Heart right ventricle (tissue), 16 donors: ENCODE measurements at regions not wholly inside any gene's neighbourhood (a gene's known extent, or its start where the extent isn't known, plus 50 kb on each side); places are given as distances from the start of the nearest gene placed in this dataset.

Experiments
- ATAC-seq, 8 donors: fragments of 200-7000 bp; cut with Tn5 transposase; one replicate each; pipeline ENCODE4 v1.9.1; 2020; ENCODE audit warnings: mild to moderate bottlenecking in 8 of 8, moderate library complexity in 8 of 8, moderate number of reproducible peaks in 1 of 8
- DNase-seq, 2 donors: peaks; one replicate each; pipeline ENCODE4 v3.0.0-alpha.2; 2020
- H3K27ac ChIP-seq, 10 donors: fragments of 200-600 bp; sonication (generic) in 2 of 10; one replicate each; pipeline versions ENCODE4 v1.5.0 to v1.8.0; 2020 to 2022; ENCODE audit warnings: mild to moderate bottlenecking in 3 of 10
- H3K27me3 ChIP-seq, 7 donors: fragments of 200-600 bp; one replicate each; pipeline ENCODE4 v1.8.0; 2021 to 2022; ENCODE audit warnings: mild to moderate bottlenecking in 2 of 7
- H3K36me3 ChIP-seq, 9 donors: fragments of 200-600 bp; sonication (generic) in 1 of 9; one replicate each; pipeline versions ENCODE4 v1.5.0 to v1.8.0; 2020 to 2022; ENCODE audit warnings: mild to moderate bottlenecking in 2 of 9
- H3K4me1 ChIP-seq, 9 donors: fragments of 200-600 bp; sonication (generic) in 1 of 9; one replicate each; pipeline versions ENCODE4 v1.5.0 to v1.8.0; 2020 to 2022; ENCODE audit warnings: mild to moderate bottlenecking in 4 of 9
- H3K4me3 ChIP-seq, 10 donors: fragments of 200-600 bp; sonication (generic) in 2 of 10; one replicate each; pipeline versions ENCODE4 v1.5.0 to v1.8.0; 2020 to 2022; ENCODE audit warnings: mild to moderate bottlenecking in 7 of 10, moderate library complexity in 2 of 10
- H3K9me3 ChIP-seq, 11 donors: fragments of 200-600 bp in 10 of 11; sonication (generic) in 2 of 11; one replicate each; pipeline versions ENCODE4 v1.5.0 to v1.8.0; 2013 to 2022; ENCODE audit warnings: mild to moderate bottlenecking in 2 of 11, control low read depth in 1 of 11, moderate library complexity in 1 of 11
- WGBS, 2 donors: extraction: QIAGEN DNeasy Blood & Tissue Kit; methylation state at CpG; one replicate each; pipeline ENCODE4 v1.1.7; 2013; ENCODE audit warnings: inconsistent platforms in 1 of 2; 5-methylcytosine and 5-hydroxymethylcytosine counted together
- intact Hi-C, 10 donors: fragments of 100-400 bp; cut with DNase I; formaldehyde crosslinking; loops; one replicate each; pipeline versions ENCODE4 v1.11.1 to v1.14.2; 2022
- TF ChIP-seq, protein P1 (sequence below), 9 donors: fragments of 200-600 bp; sonication (generic) in 2 of 9; IDR thresholded peaks; one replicate each; pipeline versions ENCODE4 v1.5.0 to v1.8.0; 2021 to 2022; ENCODE audit warnings: antibody characterized with exemption in 9 of 9, mild to moderate bottlenecking in 5 of 9, moderate library complexity in 1 of 9
- donor health status: Arrhythmogenic right ventricular cardiomyopathy.
- donor health status: ischemic (EF 13 %, LVEDD 7.1; RV severe dilation, severe dysfunction).
- donor health status: healthy with polysubstance abuse.
- donor health status: DM: no; HTN: yes; CAD: no.
- donor health status: DM: no; HTN: no; CAD: no.
- donor health status: ischemic (EF 25% LVEDD 6.9; RV normal size, moderate dysfunction).
- donor health status: ischemic (EF 25% LVEDD 5.7; RV mildly dilated, moderate dysfunction).
- donor health status: healthy.
- donor health status: DM: yes; HTN: yes; CAD: no.
- donor health status: Ischemic cardiomyopathy.
- donor health status: ischemic (EF 35%, LVEDD 5.7; RV mildly dilated, moderate dysfunction).
- donor health status: nonischemic (EF 11% LVEDD 7.7; RV severe dilation, severe dysfunction).
- donor health status: DM: yes; HTN: yes; CAD: no.
- donor health status: PGD.
- donor health status: ischemic (EF 29% LVEDD 5.4; RV normal size, mild dysfunction).
- donor health status: nonischemic (EF 23%, LVEDD 6.1; RV moderate dilation, normal function).

DNA sequence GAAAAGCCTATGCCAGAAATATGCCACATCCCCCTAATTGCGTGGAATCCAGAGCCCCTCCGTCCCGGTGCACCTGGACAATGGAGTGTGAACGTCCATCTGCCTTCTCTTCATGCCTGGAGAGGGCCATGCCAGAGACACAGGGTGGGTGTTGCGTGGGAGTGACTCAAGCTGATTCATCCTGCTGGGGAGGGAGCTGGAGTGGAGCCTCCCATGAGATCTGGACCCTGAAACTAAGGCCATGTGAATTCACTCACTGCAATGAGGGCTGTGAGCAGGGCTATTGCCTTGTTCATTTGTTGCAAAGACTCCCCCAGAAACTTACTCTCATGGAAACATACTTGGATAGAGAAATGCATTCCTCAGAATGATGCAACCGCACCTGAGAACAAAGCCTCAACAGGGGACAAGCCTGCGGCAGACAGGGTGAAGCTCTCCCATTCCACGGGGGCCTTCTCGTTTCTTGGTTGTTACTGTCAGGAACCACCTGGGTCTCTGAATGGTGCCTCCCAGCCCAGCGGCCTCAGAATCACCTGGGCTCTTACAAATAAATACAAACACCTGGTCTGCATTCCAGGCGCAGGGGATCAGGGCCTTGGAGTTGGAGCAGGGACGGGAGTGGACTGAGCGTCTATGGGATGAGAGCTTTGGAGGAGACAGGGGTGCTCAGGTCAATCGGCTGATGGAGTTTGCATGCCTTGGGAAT, 1031.2 kb downstream of the BRD1 start:
- ATAC-seq: peak in 1 of 8 donors; percentile 33
- TF ChIP-seq, protein P1, sequence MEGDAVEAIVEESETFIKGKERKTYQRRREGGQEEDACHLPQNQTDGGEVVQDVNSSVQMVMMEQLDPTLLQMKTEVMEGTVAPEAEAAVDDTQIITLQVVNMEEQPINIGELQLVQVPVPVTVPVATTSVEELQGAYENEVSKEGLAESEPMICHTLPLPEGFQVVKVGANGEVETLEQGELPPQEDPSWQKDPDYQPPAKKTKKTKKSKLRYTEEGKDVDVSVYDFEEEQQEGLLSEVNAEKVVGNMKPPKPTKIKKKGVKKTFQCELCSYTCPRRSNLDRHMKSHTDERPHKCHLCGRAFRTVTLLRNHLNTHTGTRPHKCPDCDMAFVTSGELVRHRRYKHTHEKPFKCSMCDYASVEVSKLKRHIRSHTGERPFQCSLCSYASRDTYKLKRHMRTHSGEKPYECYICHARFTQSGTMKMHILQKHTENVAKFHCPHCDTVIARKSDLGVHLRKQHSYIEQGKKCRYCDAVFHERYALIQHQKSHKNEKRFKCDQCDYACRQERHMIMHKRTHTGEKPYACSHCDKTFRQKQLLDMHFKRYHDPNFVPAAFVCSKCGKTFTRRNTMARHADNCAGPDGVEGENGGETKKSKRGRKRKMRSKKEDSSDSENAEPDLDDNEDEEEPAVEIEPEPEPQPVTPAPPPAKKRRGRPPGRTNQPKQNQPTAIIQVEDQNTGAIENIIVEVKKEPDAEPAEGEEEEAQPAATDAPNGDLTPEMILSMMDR (IDR thresholded peaks at IDR 0.05): no peak
- Histone ChIP-seq H3K4me1 (no peaks in the 10 kb centered on the region), H3K27ac (no peak overlapping the region), H3K36me3 (no peaks in the 10 kb centered on the region), H3K27me3 (peaks cover 0 to 26% (median 8%) of the 10 kb centered on the region in 7 donors), H3K9me3 (peaks cover 0 to 7% (median 0%) of the 10 kb centered on the region in 11 donors), H3K4me3 (no peak overlapping the region)
- 75 to 77% methylated on average over 14 of the region's 14 CpGs for WGBS, 2 donors
- DNase-seq: no peak
- intact Hi-C loops: no loop called here

DNA sequence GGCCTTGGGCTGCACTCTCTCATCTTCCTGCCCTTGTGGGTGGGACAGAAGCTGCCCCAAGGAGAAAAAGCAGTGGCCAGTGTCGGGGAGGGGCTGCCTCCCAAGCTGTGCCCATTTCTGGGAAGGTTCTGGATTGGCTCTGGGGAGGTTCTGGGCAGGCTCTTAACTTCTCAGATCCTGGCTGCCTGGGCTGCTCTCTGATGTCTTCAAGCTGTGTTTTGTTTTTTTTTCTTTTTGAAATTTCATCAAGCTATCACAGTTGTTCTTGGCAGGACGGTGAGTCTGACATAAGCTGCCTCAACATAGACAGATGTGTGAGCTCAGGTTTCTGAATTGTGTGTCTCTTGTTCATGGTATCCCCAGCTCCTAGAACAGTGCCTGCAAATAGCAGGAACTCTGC, 1032.0 kb downstream of the BRD1 start:
- Histone ChIP-seq H3K9me3 (peaks cover 0 to 7% (median 0%) of the 10 kb centered on the region in 11 donors), H3K27ac (no peak overlapping the region), H3K36me3 (no peaks in the 10 kb centered on the region), H3K4me3 (no peak overlapping the region), H3K27me3 (peaks cover 0 to 24% (median 7%) of the 10 kb centered on the region in 7 donors), H3K4me1 (no peaks in the 10 kb centered on the region)
- intact Hi-C loops: no loop called here
- ATAC-seq (peak in 5 of 8 donors; percentile 42 to 65 (median 45)), DNase-seq (no peak)
- 43 to 53% methylated on average over 2 of the region's 2 CpGs for WGBS, 2 donors
- TF ChIP-seq, protein P1 (IDR thresholded peaks at IDR 0.05): no peak

- no peaks in the 10 kb centered on the region for H3K4me1 ChIP-seq
- H3K27ac ChIP-seq: no peak overlapping the region
- no peaks in the 10 kb centered on the region for H3K36me3 ChIP-seq
- no peak overlapping the region for H3K4me3 ChIP-seq
- 82% methylated on average over 7 of the region's 7 CpGs for WGBS, 2 donors
- peaks cover 0 to 17% (median under 1%) of the 10 kb centered on the region in 7 donors for H3K27me3 ChIP-seq
- TF ChIP-seq, protein P1 (IDR thresholded peaks at IDR 0.05): no peak
- ATAC-seq: no peak
- H3K9me3 ChIP-seq: peaks cover 0 to 7% (median 0%) of the 10 kb centered on the region in 11 donors
- intact Hi-C loops: no loop called here
- no peak for DNase-seq
Measured at GRCh38 chr22:48794906-48795305, 1032.8 kb downstream of the BRD1 start.

- no peak for DNase-seq
- Histone ChIP-seq H3K27ac (no peak overlapping the region), H3K4me1 (no peaks in the 10 kb centered on the region), H3K36me3 (no peaks in the 10 kb centered on the region), H3K4me3 (no peak overlapping the region), H3K27me3 (peaks cover 0 to 9% (median 0%) of the 10 kb centered on the region in 7 donors), H3K9me3 (peaks cover 0 to 7% (median 0%) of the 10 kb centered on the region in 11 donors)
- TF ChIP-seq, protein P1 (IDR thresholded peaks at IDR 0.05): no peak
- intact Hi-C loops: no loop called here
- 88 to 90% methylated on average over 26 to 37 of the region's 37 CpGs for WGBS, 2 donors
- ATAC-seq: no peak
Measured at GRCh38 chr22:48793949-48794348, 1033.7 kb downstream of the BRD1 start.
